H9 (cell line): ENCODE measurements at regions not wholly inside any gene's neighbourhood (a gene's known extent, or its start where the extent isn't known, plus 50 kb on each side); places are given as distances from the start of the nearest gene placed in this dataset.

ENCODE experiments used
- DNase-seq: peaks from one replicate; pipeline ENCODE4 v3.0.0-alpha.2; 2017
- H2AFZ ChIP-seq: one replicate; pipeline ENCODE4 v1.6.1; 2013; ENCODE audit warnings: mild to moderate bottlenecking, low read length, control low read depth, moderate library complexity
- H2AK5ac ChIP-seq: 2 replicates; pipeline ENCODE4 v1.6.1; 2013; ENCODE audit warnings: low read length, control low read depth, mixed read lengths; ENCODE audit not compliant: insufficient read length
- H2BK120ac ChIP-seq: one replicate; pipeline ENCODE4 v1.6.1; 2013; ENCODE audit warnings: low read depth, mild to moderate bottlenecking, low read length, control low read depth, inconsistent platforms; ENCODE audit not compliant: poor library complexity, severe bottlenecking
- H2BK12ac ChIP-seq: 2 replicates; pipeline ENCODE4 v1.6.1; 2013; ENCODE audit warnings: low read length, control low read depth, mixed read lengths, low read depth; ENCODE audit not compliant: insufficient read length
- H2BK15ac ChIP-seq: 2 replicates; pipeline ENCODE4 v1.6.1; 2013; ENCODE audit warnings: low read depth, low read length, control low read depth
- H2BK20ac ChIP-seq: one replicate; pipeline ENCODE4 v1.6.1; 2013; ENCODE audit warnings: low read depth, mild to moderate bottlenecking, low read length, control low read depth, inconsistent platforms; ENCODE audit not compliant: poor library complexity, severe bottlenecking
- H2BK5ac ChIP-seq: 2 replicates; pipeline ENCODE4 v1.6.1; 2013; ENCODE audit warnings: low read length, control low read depth, mixed read lengths; ENCODE audit not compliant: insufficient read length
- H3K14ac ChIP-seq: 2 replicates; pipeline ENCODE4 v1.6.1; 2013; ENCODE audit warnings: low read length, control low read depth; ENCODE audit not compliant: insufficient read depth
- H3K18ac ChIP-seq: 2 replicates; pipeline ENCODE4 v1.6.1; 2013; ENCODE audit warnings: low read depth, mild to moderate bottlenecking, mixed read lengths, low read length, control low read depth; ENCODE audit not compliant: insufficient read length
- H3K23ac ChIP-seq: 2 replicates; pipeline ENCODE4 v1.6.1; 2013; ENCODE audit warnings: low read length, control low read depth, mixed read lengths, low read depth; ENCODE audit not compliant: insufficient read length
- H3K23me2 ChIP-seq: 2 replicates; pipeline ENCODE4 v1.6.1; 2013; ENCODE audit warnings: low read depth, mild to moderate bottlenecking, mixed read lengths, low read length, control low read depth; ENCODE audit not compliant: insufficient read length, poor library complexity, severe bottlenecking
- H3K27ac ChIP-seq: 2 replicates; pipeline ENCODE4 v1.5.1; 2013; ENCODE audit warnings: low read length, control low read depth, mixed read lengths, low read depth; ENCODE audit not compliant: insufficient read length
- H3K27me3 ChIP-seq: 2 replicates; pipeline ENCODE4 v1.6.1; 2013; ENCODE audit warnings: low read length, control low read depth, inconsistent platforms; ENCODE audit not compliant: insufficient read depth
- H3K4ac ChIP-seq: 2 replicates; pipeline ENCODE4 v1.6.1; 2013; ENCODE audit warnings: low read depth, mild to moderate bottlenecking, control low read depth, inconsistent platforms, low read length, moderate library complexity
- H3K4me1 ChIP-seq: 2 replicates; pipeline ENCODE4 v1.6.1; 2013; ENCODE audit warnings: low read length, control low read depth, inconsistent platforms; ENCODE audit not compliant: insufficient read depth
- H3K4me2 ChIP-seq: 2 replicates; pipeline ENCODE4 v1.6.1; 2013; ENCODE audit warnings: low read length, control low read depth, mixed read lengths; ENCODE audit not compliant: insufficient read length, insufficient read depth
- H3K56ac ChIP-seq: 2 replicates; pipeline ENCODE4 v1.6.1; 2013; ENCODE audit warnings: low read depth, mild to moderate bottlenecking, mixed read lengths, low read length, control low read depth; ENCODE audit not compliant: insufficient read length
- H3K79me1 ChIP-seq: 2 replicates; pipeline ENCODE4 v1.6.1; 2013; ENCODE audit warnings: low read depth, mild to moderate bottlenecking, moderate library complexity, low read length, control low read depth, inconsistent platforms; ENCODE audit not compliant: insufficient read depth, poor library complexity, severe bottlenecking
- H3K79me2 ChIP-seq: 2 replicates; pipeline ENCODE4 v1.6.1; 2013; ENCODE audit warnings: low read length, control low read depth, inconsistent platforms; ENCODE audit not compliant: insufficient read depth
- H3K9ac ChIP-seq: 2 replicates; pipeline ENCODE4 v1.6.1; 2013; ENCODE audit warnings: low read length, control low read depth, mixed read lengths; ENCODE audit not compliant: insufficient read length; ENCODE audit errors: extremely low read depth
- H3K9me3 ChIP-seq: one replicate; pipeline ENCODE4 v1.6.1; 2013; ENCODE audit warnings: low read depth, low read length, inconsistent platforms; ENCODE audit not compliant: control insufficient read depth
- H3T11ph ChIP-seq: one replicate; pipeline ENCODE4 v1.6.1; 2013; ENCODE audit warnings: mild to moderate bottlenecking, low read length, control low read depth, inconsistent platforms
- H4K20me1 ChIP-seq: one replicate; pipeline ENCODE4 v1.6.1; 2013; ENCODE audit not compliant: control insufficient read depth, insufficient read length, insufficient read depth
- H4K5ac ChIP-seq: 2 replicates; pipeline ENCODE4 v1.6.1; 2013; ENCODE audit warnings: low read depth, mild to moderate bottlenecking, mixed read lengths, low read length, control low read depth; ENCODE audit not compliant: insufficient read length
- H4K8ac ChIP-seq: replicated peaks from 2 replicates; pipeline ENCODE4 v1.6.1; 2013; ENCODE audit warnings: low read length, control low read depth, mixed read lengths, low read depth; ENCODE audit not compliant: insufficient read length
- H4K91ac ChIP-seq: 2 replicates; pipeline ENCODE4 v1.6.1; 2013; ENCODE audit warnings: low read depth, mild to moderate bottlenecking, moderate library complexity, mixed read lengths, low read length, control low read depth; ENCODE audit not compliant: insufficient read length
- H3K27ac Mint-ChIP-seq, 3 experiments: 2 replicates in 2 of 3; 3 replicates in 1 of 3; pipeline ENCODE4 v1.8.0; 2020 to 2021; ENCODE audit warnings: mixed read lengths in 3 of 3, mild to moderate bottlenecking in 1 of 3, moderate library complexity in 1 of 3
- H3K27me3 Mint-ChIP-seq: 2 replicates; pipeline ENCODE4 v1.8.0; 2021; ENCODE audit warnings: low read depth, mild to moderate bottlenecking, moderate library complexity, mixed read lengths
- H3K36me3 Mint-ChIP-seq, 3 experiments: 2 replicates in 2 of 3; 3 replicates in 1 of 3; pipeline ENCODE4 v1.8.0; 2020 to 2021; ENCODE audit warnings: low read depth in 3 of 3, mixed read lengths in 3 of 3; ENCODE audit not compliant: insufficient read depth in 1 of 3
- H3K4me1 Mint-ChIP-seq, 2 experiments: 2 replicates each; pipeline ENCODE4 v1.8.0; 2020; ENCODE audit warnings: mixed read lengths in 2 of 2
- H3K4me3 Mint-ChIP-seq, 2 experiments: 2 replicates in 1 of 2; 3 replicates in 1 of 2; pipeline ENCODE4 v1.8.0; 2020 to 2021; ENCODE audit warnings: mild to moderate bottlenecking in 2 of 2, mixed read lengths in 2 of 2, moderate library complexity in 1 of 2
- H3K9me3 Mint-ChIP-seq, 2 experiments: 2 replicates in 1 of 2; 3 replicates in 1 of 2; pipeline ENCODE4 v1.8.0; 2020; ENCODE audit warnings: mild to moderate bottlenecking in 2 of 2, mixed read lengths in 2 of 2, moderate library complexity in 1 of 2
- WGBS: extraction: QIAGEN DNeasy Blood & Tissue Kit; methylation state at CpG from one replicate; pipeline ENCODE4 v1.1.7; 2013; ENCODE audit warnings: missing lambda C conversion rate, low lambda C conversion rate, mixed read lengths; ENCODE audit not compliant: insufficient read length; ENCODE audit errors: extremely low coverage; 5-methylcytosine and 5-hydroxymethylcytosine counted together
- TF ChIP-seq, protein P1 (sequence below): fragments of 200-600 bp; sonication (generic); conservative IDR thresholded peaks from 3 replicates; pipeline ENCODE4 v1.8.0; 2021; ENCODE audit warnings: antibody characterized with exemption, mild to moderate bottlenecking

DNA sequence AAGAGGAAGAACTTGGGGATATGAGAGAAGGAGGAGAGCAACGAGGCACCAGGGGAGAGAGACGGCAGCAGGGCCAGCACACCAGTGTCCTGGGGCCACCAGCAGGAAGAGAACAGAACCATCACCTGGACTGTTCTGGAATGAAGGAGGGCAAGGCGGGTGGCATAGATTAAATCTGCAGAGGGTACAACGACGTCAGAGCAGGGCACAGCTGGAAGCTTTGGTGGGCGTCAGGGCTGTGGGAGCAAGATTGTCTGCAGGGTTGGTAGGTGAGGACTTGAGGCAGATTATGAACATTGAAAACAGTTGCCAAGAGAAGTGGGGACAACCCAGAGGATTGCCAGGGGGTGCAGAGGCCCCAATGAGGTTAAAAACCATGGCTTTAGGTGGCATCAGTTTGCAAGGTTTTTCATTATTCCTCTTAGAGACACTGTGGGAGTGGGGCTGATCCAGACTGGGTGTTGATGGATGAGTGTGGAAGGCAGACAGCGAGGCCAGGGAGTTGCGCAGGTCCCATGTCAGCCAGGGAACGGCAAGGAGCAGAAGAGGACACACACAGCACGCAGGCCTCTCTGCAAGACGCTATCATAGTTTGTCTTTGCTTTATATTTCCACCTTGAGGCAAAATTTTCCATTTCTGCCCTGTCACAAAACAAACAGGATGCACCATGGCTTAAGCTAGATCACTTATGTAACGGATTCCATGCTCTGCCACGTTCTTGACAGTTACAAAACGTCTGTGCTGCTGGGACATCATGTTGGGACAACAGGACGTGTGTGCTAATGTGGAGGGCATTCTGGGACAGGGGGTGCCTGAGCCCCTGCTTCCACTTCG, 52.5 kb upstream of the LEP start:
- Histone ChIP-seq H3K23ac (no peak overlapping the region), H3K18ac (no peak overlapping the region), H2AK5ac (no peak overlapping the region), H4K20me1 (no peaks in the 10 kb centered on the region), H3K23me2 (no peaks in the 10 kb centered on the region), H3K79me2 (no peaks in the 10 kb centered on the region), H2BK20ac (no peak overlapping the region), H3K14ac (no peak overlapping the region), H3K79me1 (no peaks in the 10 kb centered on the region), H3K4ac (no peak overlapping the region), H2BK12ac (no peak overlapping the region), H3K4me2 (no peak overlapping the region), H2BK5ac (no peak overlapping the region), H3K27me3 (0 out of 2 replicates have a peak, but pooled peaks cover 1% of the 10 kb centered on the region), H4K5ac (no peak overlapping the region), H3K9me3 (no peaks in the 10 kb centered on the region), H3T11ph (no peak overlapping the region), H4K91ac (no peak overlapping the region), H3K56ac (no peak overlapping the region), H3K9ac (no peak overlapping the region), H2BK120ac (no peak overlapping the region), H2BK15ac (no peak overlapping the region), H3K27ac (no peak overlapping the region), H2AFZ (no peak overlapping the region), H3K4me1 (no peaks in the 10 kb centered on the region; the same call in 1 of the 2 replicates), H4K8ac (no peak overlapping the region)
- Mint-ChIP-seq H3K27me3 (peaks cover 65% of the 10 kb centered on the region), H3K9me3 (peaks cover 3 to 7% of the 10 kb centered on the region in 2 experiments), H3K36me3 (peaks cover 0 to 4% (median 0%) of the 10 kb centered on the region in 3 experiments; a peak in 2 of 7 replicates), H3K4me1 (peaks cover 18 to 19% of the 10 kb centered on the region in 2 experiments), H3K27ac (no peak overlapping the region), H3K4me3 (no peak overlapping the region; a peak in 1 of 5 replicates)
- TF ChIP-seq, protein P1, sequence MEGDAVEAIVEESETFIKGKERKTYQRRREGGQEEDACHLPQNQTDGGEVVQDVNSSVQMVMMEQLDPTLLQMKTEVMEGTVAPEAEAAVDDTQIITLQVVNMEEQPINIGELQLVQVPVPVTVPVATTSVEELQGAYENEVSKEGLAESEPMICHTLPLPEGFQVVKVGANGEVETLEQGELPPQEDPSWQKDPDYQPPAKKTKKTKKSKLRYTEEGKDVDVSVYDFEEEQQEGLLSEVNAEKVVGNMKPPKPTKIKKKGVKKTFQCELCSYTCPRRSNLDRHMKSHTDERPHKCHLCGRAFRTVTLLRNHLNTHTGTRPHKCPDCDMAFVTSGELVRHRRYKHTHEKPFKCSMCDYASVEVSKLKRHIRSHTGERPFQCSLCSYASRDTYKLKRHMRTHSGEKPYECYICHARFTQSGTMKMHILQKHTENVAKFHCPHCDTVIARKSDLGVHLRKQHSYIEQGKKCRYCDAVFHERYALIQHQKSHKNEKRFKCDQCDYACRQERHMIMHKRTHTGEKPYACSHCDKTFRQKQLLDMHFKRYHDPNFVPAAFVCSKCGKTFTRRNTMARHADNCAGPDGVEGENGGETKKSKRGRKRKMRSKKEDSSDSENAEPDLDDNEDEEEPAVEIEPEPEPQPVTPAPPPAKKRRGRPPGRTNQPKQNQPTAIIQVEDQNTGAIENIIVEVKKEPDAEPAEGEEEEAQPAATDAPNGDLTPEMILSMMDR, result no peak
- no CpG with 5 or more reads among the region's 16 CpGs for WGBS
- DNase-seq, result peak; percentile 9
